ENCODE measurements at regions not wholly inside any gene's neighbourhood (a gene's known extent, or its start where the extent isn't known, plus 50 kb on each side); places are given as distances from the start of the nearest gene placed in this dataset.

DNA sequence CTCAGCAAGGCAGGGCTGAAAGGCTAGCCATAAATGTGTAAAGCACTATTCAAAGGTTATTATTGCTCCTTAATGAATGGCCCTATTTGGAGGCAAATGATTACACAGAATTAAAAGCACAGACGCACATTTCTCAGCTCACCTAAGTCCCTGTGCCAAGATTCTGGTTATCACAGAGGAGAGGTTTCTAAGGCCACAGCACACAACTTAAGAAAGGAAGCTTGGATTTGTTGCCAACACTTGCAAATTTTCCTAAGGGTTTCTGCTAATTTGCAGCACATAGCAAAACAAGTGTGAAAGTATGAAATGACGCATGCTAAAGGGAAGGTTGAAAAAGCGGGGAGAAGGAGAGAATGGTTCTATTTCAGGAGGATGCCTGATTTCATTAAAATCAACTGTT is 834.1 kb upstream of the C9orf72 start:
- TF ChIP-seq CHD1 (IDR thresholded peaks at IDR 0.05; ENCODE audit: low read depth, low read length): no peak
- TF ChIP-seq, protein P1, sequence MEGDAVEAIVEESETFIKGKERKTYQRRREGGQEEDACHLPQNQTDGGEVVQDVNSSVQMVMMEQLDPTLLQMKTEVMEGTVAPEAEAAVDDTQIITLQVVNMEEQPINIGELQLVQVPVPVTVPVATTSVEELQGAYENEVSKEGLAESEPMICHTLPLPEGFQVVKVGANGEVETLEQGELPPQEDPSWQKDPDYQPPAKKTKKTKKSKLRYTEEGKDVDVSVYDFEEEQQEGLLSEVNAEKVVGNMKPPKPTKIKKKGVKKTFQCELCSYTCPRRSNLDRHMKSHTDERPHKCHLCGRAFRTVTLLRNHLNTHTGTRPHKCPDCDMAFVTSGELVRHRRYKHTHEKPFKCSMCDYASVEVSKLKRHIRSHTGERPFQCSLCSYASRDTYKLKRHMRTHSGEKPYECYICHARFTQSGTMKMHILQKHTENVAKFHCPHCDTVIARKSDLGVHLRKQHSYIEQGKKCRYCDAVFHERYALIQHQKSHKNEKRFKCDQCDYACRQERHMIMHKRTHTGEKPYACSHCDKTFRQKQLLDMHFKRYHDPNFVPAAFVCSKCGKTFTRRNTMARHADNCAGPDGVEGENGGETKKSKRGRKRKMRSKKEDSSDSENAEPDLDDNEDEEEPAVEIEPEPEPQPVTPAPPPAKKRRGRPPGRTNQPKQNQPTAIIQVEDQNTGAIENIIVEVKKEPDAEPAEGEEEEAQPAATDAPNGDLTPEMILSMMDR (conservative IDR thresholded peaks at IDR 0.05; ENCODE audit: low read depth, low read length): no peak
- no peak for TF ChIP-seq POLR2A (IDR thresholded peaks at IDR 0.05; ENCODE audit: low read depth, low read length)
- TF ChIP-seq SMC3 (IDR thresholded peaks at IDR 0.05; ENCODE audit: low read depth, low read length): no peak
- no peak for TF ChIP-seq BHLHE40 (IDR thresholded peaks at IDR 0.05; ENCODE audit: low read depth, low read length)
- TF ChIP-seq RFX5 (IDR thresholded peaks at IDR 0.05; ENCODE audit: low read depth, low read length): no peak
- no peak for TF ChIP-seq RAD21 (IDR thresholded peaks at IDR 0.05; ENCODE audit: low read length)
- TF ChIP-seq, protein P2, sequence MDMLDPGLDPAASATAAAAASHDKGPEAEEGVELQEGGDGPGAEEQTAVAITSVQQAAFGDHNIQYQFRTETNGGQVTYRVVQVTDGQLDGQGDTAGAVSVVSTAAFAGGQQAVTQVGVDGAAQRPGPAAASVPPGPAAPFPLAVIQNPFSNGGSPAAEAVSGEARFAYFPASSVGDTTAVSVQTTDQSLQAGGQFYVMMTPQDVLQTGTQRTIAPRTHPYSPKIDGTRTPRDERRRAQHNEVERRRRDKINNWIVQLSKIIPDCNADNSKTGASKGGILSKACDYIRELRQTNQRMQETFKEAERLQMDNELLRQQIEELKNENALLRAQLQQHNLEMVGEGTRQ (IDR thresholded peaks at IDR 0.05; ENCODE audit: low read depth, low read length): no peak
- no peak for TF ChIP-seq MAZ (IDR thresholded peaks at IDR 0.05; ENCODE audit: borderline replicate concordance, low read depth, low read length)
- no peak for TF ChIP-seq NFE2L2 (IDR thresholded peaks at IDR 0.05; ENCODE audit: low read depth, low read length)
- no peak for TF ChIP-seq MAFK (IDR thresholded peaks at IDR 0.05; ENCODE audit: low read depth, low read length)
- no peak for TF ChIP-seq RCOR1 (IDR thresholded peaks at IDR 0.05; ENCODE audit: insufficient replicate concordance, low read length)
- no peak for TF ChIP-seq CEBPB (IDR thresholded peaks at IDR 0.05; ENCODE audit: low read depth, low read length)
